ENCODE measurements at regions not wholly inside any gene's neighbourhood (a gene's known extent, or its start where the extent isn't known, plus 50 kb on each side); places are given as distances from the start of the nearest gene placed in this dataset.

DNA sequence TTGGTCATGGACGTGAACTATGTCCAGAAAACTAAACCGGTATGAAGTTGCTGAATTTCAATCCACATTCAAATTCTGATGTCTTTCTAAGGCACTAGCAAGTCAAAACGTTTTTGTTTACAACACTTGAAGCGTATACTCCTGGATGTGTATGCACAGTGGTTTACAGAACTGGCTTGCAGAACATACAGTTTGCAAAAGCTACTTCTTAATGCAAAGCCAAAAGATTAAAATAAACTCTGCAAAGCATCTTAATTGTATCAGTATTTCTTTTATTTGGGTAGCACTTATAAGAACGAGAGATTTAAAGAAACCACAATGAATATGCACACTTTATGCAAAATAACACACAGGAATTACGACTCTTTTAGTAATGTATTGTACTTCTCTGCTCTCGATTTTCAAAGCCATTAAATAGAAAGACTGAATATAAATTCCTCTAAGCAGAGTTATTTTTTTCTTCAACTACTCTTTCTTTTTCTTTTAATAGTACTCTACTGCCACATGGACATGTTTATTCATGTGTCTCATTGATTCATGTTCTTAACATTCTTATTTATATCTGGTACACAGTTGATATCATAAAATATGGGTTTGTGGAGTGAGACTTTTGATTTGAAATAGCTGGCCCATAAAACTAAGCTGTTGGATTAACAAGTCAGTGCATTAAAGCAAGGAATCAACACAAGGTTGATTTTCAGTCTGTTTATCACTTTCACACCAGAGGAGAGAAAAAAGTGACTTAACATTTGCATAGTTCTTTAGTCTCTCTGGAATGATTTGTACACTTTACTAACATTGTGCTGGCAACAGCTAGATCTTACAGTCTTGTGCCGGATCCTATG lies 189.4 kb upstream of the STEAP4 start:
- no peak for DNase-seq

- no peak for DNase-seq
Measured at GRCh38 chr7:88492153-88492552, 185.5 kb upstream of the STEAP4 start.

GRCh38 chr7:88490874-88491273 lies 184.2 kb upstream of the STEAP4 start:
- no peak for DNase-seq

DNA sequence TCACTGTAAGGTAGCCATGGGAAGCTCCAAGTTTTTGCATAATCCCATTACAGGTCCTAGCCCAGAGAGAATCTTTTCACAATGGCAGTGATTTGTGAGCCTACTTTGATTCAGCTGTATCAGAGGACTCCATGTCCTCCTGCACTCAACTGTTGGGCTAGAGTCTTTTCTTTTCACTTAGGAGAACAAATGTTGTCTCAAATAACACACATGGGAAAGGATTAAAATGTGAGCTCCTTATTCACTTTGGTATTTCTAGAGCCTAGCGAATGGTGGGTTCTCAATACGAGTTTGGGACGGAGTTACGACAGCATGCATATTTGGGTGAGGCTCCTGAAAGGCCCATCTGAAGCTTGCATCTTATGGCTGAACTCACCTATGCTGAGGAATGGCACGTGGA lies 183.5 kb upstream of the STEAP4 start:
- DNase-seq: no peak

GRCh38 chr7:88485821-88486220 lies 179.1 kb upstream of the STEAP4 start:
- DNase-seq: no peak

DNA sequence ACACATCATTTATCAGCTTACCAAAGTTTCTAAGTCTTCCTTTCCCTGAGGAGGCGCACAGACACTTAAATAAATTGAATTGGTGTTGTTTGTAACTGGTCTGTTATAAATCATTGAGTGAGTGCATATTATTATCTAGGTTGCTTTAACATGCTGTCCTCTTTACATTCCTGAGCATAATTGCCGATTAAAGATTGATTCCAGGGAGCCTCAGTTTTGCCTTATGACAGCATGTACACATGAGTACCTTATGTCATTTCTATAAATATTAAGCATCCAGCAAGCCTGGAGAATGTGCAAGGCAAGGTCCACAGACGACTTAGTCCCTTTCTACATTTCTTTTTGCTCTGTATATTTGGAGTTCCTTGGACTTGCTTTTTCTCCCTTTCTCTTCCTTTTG lies 177.9 kb upstream of the STEAP4 start:
- DNase-seq: no peak

DNA sequence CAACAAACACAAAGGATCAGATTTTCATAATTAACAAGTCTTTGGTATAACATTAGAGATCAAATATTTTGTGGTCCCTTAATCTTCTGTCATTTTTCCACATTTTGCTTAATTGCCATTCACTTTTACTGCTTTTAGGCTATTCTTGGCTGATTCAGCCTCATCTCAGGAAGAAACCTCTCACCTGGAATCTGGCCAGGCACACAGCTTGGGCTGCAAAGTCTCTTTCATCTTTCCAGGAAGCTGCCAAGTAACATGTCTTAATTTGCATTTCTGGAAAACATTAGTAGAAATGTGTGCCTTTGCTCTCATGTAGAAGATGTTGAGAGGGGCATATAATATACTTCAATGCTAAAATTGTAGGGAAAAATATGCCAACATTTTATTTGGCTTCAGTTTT lies 174.2 kb upstream of the STEAP4 start:
- DNase-seq: no peak

DNA sequence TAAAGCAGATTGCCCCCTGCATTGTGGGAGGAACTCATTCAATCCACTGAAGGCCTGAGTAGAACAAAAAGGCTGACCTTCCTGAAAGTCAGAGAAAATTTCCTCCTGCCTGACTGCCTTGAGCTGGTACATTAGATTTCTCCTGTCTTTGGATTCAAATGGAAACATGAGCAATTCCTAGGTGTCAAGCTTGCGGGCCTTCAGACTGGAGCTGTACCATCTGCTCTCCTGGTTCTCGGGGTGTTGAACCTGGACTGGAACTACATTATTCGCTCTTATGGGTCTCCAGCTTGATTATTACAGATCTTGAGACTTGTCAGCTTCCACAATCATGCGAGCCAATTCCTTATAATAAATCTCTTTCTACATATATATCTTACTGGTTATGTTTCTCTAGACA lies 173.6 kb upstream of the STEAP4 start:
- DNase-seq: no peak

DNA sequence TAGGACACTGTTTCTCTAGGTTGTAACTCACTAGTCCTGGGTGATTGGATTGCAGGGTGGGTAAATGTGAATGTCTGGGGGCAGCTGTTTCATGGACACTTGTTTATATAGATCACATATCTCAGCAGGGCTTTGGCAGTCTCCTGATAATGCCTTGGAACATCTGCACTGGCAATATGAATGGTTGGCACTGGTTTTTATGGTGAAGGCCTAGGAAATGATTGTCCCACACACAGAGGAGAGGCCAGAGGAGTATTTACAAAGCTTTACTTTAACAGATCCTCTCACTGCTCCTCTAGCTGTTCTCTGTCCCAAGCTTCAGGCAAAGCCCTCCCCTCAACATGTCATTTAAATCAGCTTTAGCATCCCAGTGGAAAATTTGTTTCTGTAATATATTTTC lies 171.3 kb upstream of the STEAP4 start:
- DNase-seq: no peak

GRCh38 chr7:88465600-88465999 lies 158.9 kb upstream of the STEAP4 start:
- DNase-seq: no peak

- DNase-seq: no peak
Measured at GRCh38 chr7:88462799-88463198, 156.1 kb upstream of the STEAP4 start.

- DNase-seq: no peak
Measured at GRCh38 chr7:88460650-88461049, 154.0 kb upstream of the STEAP4 start.

GRCh38 chr7:88458946-88459345 lies 152.3 kb upstream of the STEAP4 start:
- no peak for DNase-seq

- no peak for DNase-seq
Measured at GRCh38 chr7:88458279-88458678, 151.6 kb upstream of the STEAP4 start.

- no peak for DNase-seq
Measured at GRCh38 chr7:88457320-88457719, 150.6 kb upstream of the STEAP4 start.

GRCh38 chr7:88456490-88456889 lies 149.8 kb upstream of the STEAP4 start:
- no peak for DNase-seq

GRCh38 chr7:88455696-88456095 lies 149.0 kb upstream of the STEAP4 start:
- DNase-seq: no peak

DNA sequence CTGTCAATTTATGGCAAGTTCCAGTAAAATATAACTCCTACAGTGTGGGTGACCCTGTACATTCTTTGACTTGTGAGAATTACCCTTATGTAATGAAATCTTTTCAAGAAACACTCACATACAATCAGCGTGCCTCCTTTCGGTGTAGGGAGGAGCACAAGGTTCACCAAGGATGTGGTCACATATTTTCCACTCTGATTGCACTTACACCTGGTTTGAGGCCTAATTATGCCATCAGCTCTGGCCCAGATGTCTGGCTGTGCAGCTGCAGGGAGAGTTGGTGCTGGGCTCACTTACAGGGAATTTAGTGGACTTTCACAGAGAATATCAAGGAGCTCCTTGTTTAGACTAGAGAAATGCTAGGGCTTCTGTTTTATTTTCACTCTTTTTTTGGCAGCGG lies 146.0 kb upstream of the STEAP4 start:
- no peak for DNase-seq

DNA sequence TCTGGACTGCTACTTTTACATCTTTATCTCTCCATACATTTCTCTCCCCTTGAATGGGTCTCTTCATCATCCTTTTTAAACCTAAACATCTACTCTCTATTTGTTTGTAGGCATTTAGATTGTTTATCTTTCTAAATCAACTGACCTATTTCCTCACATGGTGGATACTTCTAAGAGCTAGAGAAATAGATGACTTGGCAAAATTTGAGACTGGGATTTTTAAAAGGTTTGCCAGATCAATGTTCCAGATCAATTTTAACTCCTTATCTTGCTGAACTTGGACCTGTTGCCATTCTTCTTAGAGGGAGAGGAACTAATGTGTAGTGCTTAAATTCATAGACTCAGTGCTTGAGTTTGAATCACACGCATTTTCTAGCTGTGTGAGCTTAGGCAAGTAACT lies 144.2 kb upstream of the STEAP4 start:
- no peak for DNase-seq

GRCh38 chr7:88449410-88449809 lies 142.7 kb upstream of the STEAP4 start:
- no peak for DNase-seq

DNA sequence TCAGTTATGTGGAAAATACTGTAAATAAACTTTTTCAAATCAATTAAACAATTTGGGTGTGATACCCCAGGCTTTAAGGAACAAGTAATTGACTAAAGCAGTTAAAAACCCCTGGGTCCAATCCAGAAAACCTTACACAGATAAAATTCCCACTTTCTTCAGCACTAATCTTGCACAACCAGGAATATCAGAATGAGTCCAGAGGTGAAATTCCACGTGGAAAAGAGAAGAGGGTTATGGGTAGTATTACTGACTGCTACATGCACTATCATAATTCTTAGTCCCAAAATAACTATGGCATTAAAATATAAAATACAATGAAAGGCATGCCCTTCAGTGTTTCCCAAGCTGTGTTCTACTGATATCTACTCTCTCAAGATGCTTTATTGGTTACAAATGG lies 135.7 kb upstream of the STEAP4 start:
- DNase-seq: no peak

GRCh38 chr7:88437132-88437531 lies 130.4 kb upstream of the STEAP4 start:
- no peak for DNase-seq

GRCh38 chr7:88432301-88432700 lies 125.6 kb upstream of the STEAP4 start:
- DNase-seq: no peak

GRCh38 chr7:88431882-88432281 lies 125.2 kb upstream of the STEAP4 start:
- DNase-seq: no peak

DNA sequence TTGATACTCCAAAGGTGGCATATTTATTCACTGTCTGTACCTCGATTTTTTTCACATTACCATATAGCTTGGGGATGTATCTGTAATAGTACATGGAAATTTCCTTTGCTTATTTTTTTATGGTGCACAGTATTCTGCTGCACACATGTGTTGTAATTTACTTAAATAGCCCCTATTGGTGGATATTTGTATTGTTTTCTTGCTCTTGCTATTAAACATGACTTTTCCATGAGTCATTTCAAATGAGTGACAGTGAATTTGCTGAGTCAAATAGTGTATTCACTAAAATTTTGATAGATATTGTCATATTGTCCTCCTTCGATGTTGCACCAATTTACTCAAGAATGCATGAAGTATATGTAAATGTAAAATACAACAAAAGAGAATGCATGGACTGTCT lies 122.7 kb upstream of the STEAP4 start:
- DNase-seq: no peak
